ENCODE measurements at regions not wholly inside any gene's neighbourhood (a gene's known extent, or its start where the extent isn't known, plus 50 kb on each side); places are given as distances from the start of the nearest gene placed in this dataset.
"Not testable (repeated sequence)": the region's sequence is repeated elsewhere in the genome, so short reads cannot be mapped to it uniquely, and the experiment has no call there.

DNA sequence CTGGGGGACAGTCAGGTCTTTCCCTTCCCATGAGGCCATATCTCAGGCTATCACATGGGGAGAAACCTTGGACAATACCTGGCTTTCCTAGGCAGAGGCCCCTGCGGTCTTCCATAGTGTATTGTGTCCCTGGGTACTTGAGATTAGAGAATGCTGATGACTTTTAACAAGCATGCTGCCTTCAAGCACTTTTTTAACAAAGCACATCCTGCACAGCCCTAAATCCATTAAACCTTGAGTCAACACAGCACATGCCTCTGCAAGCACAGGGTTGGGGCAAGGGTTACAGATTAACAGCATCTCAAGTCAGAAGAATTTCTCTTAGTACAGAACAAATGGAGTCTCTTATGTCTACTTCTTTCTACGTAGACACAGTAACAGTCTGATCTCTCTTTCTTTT is 545.2 kb upstream of the NR2F2 start:
- not testable (repeated sequence) for DNase-seq (ENCODE audit: low read depth)

DNA sequence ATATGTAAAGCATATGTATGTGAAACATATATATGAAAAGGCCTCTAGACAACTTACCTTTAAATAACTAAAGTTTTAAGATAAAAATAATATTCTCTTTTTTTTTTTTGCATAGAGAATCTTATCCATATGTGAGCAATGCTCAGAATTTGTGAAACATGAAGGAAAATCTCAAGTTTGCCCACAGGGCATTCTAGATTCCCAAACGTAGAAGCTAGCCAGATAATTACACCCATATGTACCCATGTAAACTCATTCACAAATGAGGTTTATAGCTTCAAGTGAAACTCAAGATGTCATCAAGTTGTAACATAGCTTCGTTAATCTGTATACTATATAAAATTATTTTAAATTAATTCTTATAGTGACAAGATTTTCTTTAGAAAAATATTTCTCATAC is 537.3 kb upstream of the NR2F2 start:
- no peak for DNase-seq (ENCODE audit: low read depth)

GRCh38 chr15:95795386-95795785 is 535.1 kb upstream of the NR2F2 start:
- DNase-seq (ENCODE audit: low read depth) = no peak

- peak; percentile 34 for DNase-seq (ENCODE audit: low read depth)
These were observed 531.0 kb upstream of the NR2F2 start for GRCh38 chr15:95799286-95800200.

DNA sequence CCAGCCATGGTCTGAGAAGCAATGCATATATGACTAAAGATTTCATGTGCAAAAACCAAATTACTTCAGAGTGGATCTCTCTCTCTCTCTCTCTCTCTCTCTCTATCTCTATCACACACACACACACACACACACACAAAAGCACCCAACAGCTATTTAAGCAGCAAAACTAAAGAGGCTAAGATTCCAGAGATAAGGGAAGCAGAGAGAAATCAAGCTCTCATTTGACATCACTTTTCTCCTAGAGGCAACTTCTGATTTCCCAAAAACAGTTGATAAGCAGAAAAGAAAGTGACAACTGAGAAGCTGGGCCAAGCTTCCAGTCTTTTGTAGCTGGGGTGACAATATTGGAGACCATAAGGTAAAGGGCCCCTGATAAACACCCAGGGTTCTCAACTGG is 526.0 kb upstream of the NR2F2 start:
- DNase-seq (ENCODE audit: low read depth) = no peak

DNA sequence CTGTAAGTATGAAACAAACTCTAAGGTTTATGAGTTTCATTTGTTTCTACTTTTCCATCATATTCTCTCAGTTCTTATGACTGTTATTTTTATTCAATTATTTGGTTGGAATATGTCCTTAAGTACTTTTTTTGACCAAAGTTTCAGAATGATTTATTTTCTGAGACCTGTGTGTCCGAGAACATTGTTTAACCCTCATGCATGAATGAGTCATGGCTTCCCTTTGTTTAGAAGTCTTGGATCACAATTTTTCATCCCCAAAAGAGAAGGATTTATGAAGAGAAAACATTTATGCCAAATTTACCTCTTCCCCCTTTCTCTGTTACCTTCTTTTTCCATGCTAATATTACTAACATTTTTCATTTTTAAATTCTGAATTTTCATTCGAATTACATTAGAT is 518.0 kb upstream of the NR2F2 start:
- peak; percentile 24 for DNase-seq (ENCODE audit: low read depth)

- no peak for DNase-seq (ENCODE audit: low read depth)
These were observed 515.6 kb upstream of the NR2F2 start for GRCh38 chr15:95814908-95815307.

DNA sequence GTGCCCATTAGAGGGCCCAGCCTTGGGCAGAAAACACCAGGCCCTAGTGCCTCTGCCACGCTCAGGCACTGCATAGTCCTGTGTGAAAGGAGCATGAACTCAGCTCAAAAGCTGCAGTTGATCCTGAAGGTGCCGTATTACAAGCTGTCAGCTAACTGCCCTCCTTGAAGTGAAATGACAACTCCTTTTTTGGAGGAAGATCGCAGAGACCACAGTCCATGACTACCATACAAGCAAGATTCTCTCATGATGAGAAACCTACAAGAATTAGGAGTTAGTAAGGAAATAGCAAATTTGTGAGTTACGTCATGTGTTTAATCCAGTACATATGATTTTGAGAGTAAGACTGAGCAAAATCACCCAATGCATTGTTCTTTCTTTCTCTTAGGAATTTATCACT is 513.9 kb upstream of the NR2F2 start:
- DNase-seq (ENCODE audit: low read depth) = no peak

GRCh38 chr15:95822961-95823360 is 507.5 kb upstream of the NR2F2 start:
- DNase-seq (ENCODE audit: low read depth) = no peak

GRCh38 chr15:95825208-95825607 is 505.3 kb upstream of the NR2F2 start:
- no peak for DNase-seq (ENCODE audit: low read depth)

- no peak for DNase-seq (ENCODE audit: low read depth)
These were observed 504.7 kb upstream of the NR2F2 start for GRCh38 chr15:95825671-95826411.

GRCh38 chr15:95826412-95827195 is 503.9 kb upstream of the NR2F2 start:
- DNase-seq (ENCODE audit: low read depth) = no peak

DNA sequence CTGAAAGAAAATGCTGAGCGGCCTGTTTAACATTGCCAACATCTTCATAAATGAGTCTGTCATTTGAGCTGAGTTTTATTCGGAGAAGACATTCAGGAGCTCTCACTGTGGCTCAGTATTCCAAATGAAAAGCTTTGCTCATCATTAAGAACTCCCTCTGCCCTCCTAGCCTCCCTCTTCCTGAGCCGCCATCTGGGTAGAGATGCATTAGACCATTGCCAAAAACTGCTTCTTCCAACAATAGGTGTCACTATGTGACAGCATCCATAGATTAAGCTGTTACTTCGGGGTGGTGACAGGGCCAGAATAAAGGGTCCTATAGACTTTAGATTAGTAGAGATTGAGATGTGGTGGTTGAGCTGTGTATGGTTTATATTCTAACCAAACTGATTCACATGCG is 501.4 kb upstream of the NR2F2 start:
- no peak for DNase-seq (ENCODE audit: low read depth)

- DNase-seq (ENCODE audit: low read depth) = no peak
These were observed 500.2 kb upstream of the NR2F2 start for GRCh38 chr15:95830281-95830680.

DNA sequence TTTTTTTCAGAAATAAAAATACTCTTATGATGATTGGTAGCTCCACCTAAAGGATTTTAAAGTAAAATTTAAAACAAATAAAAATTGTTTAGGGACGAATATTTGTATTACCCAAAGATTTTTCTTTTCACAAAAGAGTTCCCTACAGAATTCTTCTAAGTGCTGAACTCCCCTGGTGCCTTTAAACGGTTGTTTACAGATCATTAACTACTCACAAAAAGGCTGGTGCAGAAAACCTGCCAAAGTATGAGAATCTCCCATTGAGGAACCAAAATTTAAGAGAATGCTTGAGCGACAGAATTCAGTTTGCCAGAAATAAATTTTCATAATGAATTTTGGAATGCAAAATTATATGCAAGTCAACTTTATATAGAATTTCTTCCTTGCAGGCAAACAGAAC is 497.8 kb upstream of the NR2F2 start:
- no peak for DNase-seq (ENCODE audit: low read depth)

- no peak for DNase-seq (ENCODE audit: low read depth)
These were observed 496.3 kb upstream of the NR2F2 start for GRCh38 chr15:95834028-95834804.

DNA sequence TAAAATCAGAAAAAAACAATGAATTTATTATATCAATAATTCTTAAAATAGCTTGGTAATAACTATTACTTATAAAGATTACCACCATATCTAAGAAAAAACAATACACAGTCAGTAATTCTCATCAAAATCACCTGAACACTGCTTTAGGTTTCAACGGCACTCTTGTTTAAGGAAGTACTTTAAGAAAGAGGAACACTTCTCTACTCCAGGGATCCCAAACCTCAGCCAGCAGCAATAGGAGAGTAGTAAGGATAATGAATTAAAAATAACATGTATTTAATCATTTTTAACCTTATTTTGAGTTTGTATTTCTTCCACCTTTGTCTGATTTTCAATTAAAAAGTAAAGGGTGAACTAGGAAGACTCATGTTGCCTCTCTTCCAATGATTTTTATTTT is 494.0 kb upstream of the NR2F2 start:
- DNase-seq (ENCODE audit: low read depth) = no peak

- no peak for DNase-seq (ENCODE audit: low read depth)
These were observed 493.0 kb upstream of the NR2F2 start for GRCh38 chr15:95837341-95838004.

DNA sequence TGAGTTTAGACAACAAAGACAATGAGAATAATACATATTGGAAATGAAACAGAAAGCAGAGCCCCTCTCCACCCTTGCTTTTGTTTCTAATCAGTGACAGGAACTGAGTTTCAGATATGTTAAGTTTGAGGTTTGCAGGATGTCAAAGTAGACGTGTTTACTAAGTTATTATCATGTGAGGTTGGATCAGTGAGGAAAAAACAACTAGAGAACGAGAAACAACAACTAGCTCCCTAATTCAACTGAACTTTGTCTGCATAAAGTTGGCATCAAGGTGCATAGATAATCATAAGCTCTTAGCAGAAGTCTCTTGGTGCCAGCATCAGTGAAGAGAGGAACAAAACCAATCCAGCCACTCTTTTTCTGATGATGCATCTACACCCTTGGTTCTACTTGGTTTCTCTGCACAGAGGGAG is 491.1 kb upstream of the NR2F2 start:
- DNase-seq (ENCODE audit: low read depth) = no peak

- no peak for DNase-seq (ENCODE audit: low read depth)
These were observed 490.5 kb upstream of the NR2F2 start for GRCh38 chr15:95840004-95840403.

Data from myocyte (in vitro differentiated cells).